ENCODE measurements at regions not wholly inside any gene's neighbourhood (a gene's known extent, or its start where the extent isn't known, plus 50 kb on each side); places are given as distances from the start of the nearest gene placed in this dataset.

DNA sequence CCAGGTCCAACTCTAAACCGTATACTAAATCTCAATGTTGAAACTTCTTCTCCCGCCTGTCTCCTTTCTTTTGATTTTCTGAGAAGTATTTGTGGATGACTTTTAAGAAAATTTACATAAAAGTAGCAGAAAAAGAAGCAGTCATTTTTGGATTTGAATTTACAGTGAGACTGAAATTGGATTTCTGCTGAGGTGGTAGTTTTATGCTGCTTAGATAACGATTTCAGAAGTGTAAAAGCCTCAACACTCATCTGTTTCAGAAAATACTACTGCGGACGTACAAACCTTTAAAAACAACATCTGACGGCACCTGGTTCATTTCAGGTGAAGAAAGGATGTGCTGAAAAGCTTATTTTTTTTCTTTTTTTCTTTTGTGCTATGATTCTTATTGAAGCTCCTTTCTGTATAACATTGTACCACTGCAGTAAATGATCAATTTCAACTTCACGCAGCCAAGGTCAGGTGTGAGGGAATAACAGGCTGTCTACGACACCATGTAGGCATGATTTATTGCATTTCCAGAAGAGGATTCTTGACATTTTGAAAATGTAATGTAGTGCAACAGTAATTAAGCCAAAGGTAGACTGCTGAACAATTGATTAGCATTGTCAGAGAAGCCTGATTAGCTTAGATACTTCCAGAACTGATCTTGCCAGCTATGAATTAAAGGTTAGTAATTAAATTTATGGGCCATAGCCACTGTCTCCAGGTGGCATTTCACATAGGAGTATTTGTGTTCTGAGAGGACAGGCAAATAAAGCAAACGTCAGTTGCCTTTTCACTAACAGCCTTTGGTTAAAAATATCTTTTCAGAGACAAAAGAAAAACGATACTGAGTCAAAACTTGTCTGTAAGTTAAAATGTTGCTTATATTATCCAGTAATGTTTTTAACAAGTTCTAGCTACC is 134.6 kb upstream of the KBTBD8 start:
- ChIA-PET POLR2A (no interaction called here), CTCF (interaction anchor here (1.2 kb wide), 1 partner anchor 41 kb away, joined by 4 read pairs; no protein-coding TSS in a partner anchor)
- TF ChIP-seq, protein P1, sequence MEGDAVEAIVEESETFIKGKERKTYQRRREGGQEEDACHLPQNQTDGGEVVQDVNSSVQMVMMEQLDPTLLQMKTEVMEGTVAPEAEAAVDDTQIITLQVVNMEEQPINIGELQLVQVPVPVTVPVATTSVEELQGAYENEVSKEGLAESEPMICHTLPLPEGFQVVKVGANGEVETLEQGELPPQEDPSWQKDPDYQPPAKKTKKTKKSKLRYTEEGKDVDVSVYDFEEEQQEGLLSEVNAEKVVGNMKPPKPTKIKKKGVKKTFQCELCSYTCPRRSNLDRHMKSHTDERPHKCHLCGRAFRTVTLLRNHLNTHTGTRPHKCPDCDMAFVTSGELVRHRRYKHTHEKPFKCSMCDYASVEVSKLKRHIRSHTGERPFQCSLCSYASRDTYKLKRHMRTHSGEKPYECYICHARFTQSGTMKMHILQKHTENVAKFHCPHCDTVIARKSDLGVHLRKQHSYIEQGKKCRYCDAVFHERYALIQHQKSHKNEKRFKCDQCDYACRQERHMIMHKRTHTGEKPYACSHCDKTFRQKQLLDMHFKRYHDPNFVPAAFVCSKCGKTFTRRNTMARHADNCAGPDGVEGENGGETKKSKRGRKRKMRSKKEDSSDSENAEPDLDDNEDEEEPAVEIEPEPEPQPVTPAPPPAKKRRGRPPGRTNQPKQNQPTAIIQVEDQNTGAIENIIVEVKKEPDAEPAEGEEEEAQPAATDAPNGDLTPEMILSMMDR (IDR thresholded peaks at IDR 0.05), result no peak
- H3K27ac Mint-ChIP-seq, result no peak overlapping the region
- H3K27me3 Mint-ChIP-seq, result peaks cover 4% of the 10 kb centered on the region
- intact Hi-C loops (cut with micrococcal nuclease), result no loop called here
- H3K36me3 Mint-ChIP-seq (ENCODE audit: low read depth), result no peaks in the 10 kb centered on the region
- no peak overlapping the region for H3K4me3 Mint-ChIP-seq
- no peaks in the 10 kb centered on the region for H3K9me3 Mint-ChIP-seq
- DNase-seq, result no peak
- no peak for ATAC-seq
- no peaks in the 10 kb centered on the region for H3K4me1 Mint-ChIP-seq (ENCODE audit: low read depth)

DNA sequence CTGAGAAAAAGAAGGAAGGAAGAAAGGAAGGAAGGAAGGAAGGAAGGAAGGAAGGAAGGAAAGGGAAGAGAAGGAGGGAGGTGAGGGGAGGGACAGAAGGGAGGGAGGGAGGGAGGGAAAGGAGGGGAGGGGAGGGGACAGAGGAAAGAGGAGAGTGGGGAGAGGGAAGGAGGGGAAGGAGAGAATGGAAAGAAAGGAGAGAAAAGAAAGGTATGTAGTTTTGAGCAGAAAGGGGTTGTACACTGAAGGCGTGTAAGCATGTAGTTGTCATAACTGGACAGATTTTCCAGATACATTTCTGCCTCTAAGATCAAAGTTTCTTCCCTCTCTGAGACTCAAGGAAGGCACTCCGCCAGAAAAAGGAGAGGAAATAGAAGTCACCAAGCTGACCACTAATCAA is 113.4 kb upstream of the KBTBD8 start:
- Mint-ChIP-seq H3K4me3 (no peak overlapping the region), H3K27ac (no peak overlapping the region)

DNA sequence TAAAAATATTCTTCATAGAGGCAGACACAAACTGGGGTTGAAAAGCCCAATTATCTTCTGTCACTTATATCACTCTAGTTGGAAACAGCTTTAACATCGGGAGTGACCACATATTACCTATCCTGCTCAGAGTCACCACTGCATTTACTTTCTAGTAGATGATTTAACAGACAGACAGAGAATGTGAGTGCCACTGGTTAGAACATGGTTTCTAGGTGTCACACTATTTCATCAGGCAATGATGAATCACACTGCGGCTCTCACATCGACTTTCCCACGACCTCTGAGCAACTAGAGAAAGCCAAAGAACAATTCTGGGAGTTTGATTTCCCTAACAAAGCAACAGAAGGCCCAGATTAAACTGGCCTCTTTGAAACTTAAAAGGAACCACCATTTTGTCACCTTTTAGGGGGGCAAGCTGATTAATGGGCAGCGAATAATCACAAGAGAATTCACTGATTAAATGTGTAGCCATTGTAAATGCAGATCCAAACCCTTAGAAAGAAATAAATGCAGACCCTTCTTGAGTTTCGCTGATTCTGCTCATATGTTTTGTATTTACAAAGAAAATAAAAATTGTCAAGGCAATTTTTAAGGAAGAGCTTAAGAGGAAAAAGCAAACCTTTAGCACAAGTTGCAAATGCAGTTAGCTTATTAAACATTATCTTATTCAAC is 112.6 kb upstream of the KBTBD8 start:
- Mint-ChIP-seq H3K27ac (no peak overlapping the region), H3K27me3 (peaks cover 6% of the 10 kb centered on the region), H3K36me3 (ENCODE audit: low read depth) (no peaks in the 10 kb centered on the region), H3K9me3 (no peaks in the 10 kb centered on the region), H3K4me3 (no peak overlapping the region), H3K4me1 (ENCODE audit: low read depth) (no peaks in the 10 kb centered on the region)
- POLR2A ChIA-PET, result no interaction called here
- DNase-seq, result no peak
- CTCF ChIA-PET, result no interaction called here
- TF ChIP-seq, protein P1 (IDR thresholded peaks at IDR 0.05), result no peak
- no peak for ATAC-seq
- intact Hi-C loops (cut with micrococcal nuclease), result no loop called here

More for the DNA sequence above, 113.4 kb upstream of the KBTBD8 start:
- Mint-ChIP-seq H3K27me3 (peaks cover 6% of the 10 kb centered on the region), H3K9me3 (no peaks in the 10 kb centered on the region), H3K36me3 (ENCODE audit: low read depth) (no peaks in the 10 kb centered on the region), H3K4me1 (ENCODE audit: low read depth) (no peaks in the 10 kb centered on the region)
- TF ChIP-seq, protein P1 (IDR thresholded peaks at IDR 0.05), result no peak
- POLR2A ChIA-PET, result no interaction called here
- no peak for ATAC-seq
- intact Hi-C loops (cut with micrococcal nuclease), result no loop called here
- no peak for DNase-seq
- CTCF ChIA-PET, result no interaction called here

DNA sequence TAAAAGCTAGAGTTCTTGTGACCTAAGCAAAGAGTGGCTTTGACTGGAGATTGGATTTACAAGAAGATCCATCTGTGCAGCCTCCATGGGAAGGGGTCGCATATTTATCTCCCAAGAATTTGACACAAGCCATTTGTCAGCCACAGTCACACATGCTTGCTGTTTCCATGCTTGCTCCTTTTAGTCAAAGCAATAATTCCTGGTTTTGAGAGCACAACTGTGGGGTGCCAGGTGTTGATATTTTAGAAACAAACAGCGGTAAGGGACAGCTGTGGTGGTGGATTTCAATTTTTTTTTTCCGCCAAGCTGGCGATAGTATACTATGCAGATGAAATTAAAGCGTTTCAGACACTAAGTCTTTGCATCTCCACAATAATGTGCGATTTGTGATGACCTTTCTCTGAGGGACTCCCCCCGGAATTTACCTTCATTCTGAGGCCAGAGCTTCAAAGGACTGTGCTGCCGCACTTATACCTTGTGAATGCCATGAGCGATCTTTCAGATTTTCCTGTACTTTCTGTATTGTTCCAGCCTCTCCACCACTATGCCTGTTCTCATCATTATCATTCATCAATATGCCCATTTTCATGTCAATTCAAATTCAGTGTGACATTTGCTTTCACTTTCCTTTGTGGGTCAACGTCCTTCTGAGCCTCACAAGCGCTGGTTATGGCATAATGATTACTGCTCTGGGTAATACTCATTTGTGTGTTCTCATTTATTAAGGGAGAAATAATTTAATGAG is 108.2 kb upstream of the KBTBD8 start:
- no peak for ATAC-seq
- Mint-ChIP-seq H3K4me1 (ENCODE audit: low read depth) (no peaks in the 10 kb centered on the region), H3K9me3 (peaks cover 4% of the 10 kb centered on the region), H3K36me3 (ENCODE audit: low read depth) (no peaks in the 10 kb centered on the region), H3K27me3 (no peaks in the 10 kb centered on the region), H3K27ac (peak overlapping the region; percentile 31), H3K4me3 (no peak overlapping the region)
- TF ChIP-seq, protein P1 (IDR thresholded peaks at IDR 0.05), result no peak
- intact Hi-C loops (cut with micrococcal nuclease), result no loop called here
- CTCF ChIA-PET, result interaction anchor here (0.8 kb wide), 1 partner anchor 512 kb away, joined by 3 read pairs; no protein-coding TSS in a partner anchor
- POLR2A ChIA-PET, result no interaction called here
- DNase-seq, result no peak

All from activated CD8-positive, alpha-beta T cell treated with anti-CD3 and anti-CD28 coated beads for 36 hours (primary cell).